Suppressor macrophage (primary cell): ENCODE measurements at regions not wholly inside any gene's neighbourhood (a gene's known extent, or its start where the extent isn't known, plus 50 kb on each side); places are given as distances from the start of the nearest gene placed in this dataset.
"Not testable (repeated sequence)": the region's sequence is repeated elsewhere in the genome, so short reads cannot be mapped to it uniquely, and the experiment has no call there.

Source experiments
- DNase-seq, 4 experiments: peaks; one replicate each; pipeline ENCODE4 v3.0.0-alpha.2; 2020 to 2022

GRCh38 chr2:2516386-2516785 is 185.3 kb upstream of the MYT1L start:
- no peak for DNase-seq

DNA sequence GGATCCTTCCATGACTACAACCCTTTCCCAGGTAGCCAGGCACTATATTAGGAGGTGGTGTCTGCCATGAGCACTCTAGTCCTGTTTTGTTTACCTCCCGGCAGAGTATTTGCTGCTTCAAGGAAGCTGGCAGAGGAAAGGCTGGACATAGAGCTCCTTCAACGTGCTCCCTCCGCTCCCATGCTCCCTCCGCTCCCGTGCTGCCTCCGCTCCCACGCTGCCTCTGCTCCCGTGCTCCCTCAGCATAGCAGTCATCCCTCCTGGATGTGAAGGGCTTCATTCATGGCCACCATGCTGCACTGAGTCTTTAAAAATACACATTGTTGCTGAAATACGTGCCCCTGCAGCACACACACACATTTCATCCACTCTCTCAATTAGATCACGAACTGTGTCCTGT is 181.9 kb upstream of the MYT1L start:
- DNase-seq: no peak

GRCh38 chr2:2507417-2507997 is 176.4 kb upstream of the MYT1L start:
- DNase-seq: no peak

DNA sequence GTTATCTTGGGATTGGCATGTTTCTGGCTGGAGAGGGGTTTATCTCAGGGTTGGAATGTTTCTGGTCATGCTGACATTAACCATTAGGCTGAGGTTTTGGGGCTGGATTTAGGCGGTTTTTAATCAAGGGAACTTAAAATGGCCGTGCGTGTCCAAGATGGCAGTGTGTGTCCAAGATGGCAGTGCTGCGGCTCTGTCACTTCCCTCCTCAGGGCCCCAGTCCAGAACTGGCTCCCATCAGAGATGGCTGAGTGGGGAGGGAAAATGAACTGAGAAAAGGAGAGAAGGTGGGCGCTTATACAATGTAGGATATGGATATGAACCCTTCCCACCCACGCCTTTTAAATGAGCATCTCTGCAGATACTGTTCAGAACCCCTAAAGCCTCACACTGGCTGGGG is 175.5 kb upstream of the MYT1L start:
- no peak for DNase-seq

GRCh38 chr2:2505604-2506003 is 174.5 kb upstream of the MYT1L start:
- no peak for DNase-seq

DNA sequence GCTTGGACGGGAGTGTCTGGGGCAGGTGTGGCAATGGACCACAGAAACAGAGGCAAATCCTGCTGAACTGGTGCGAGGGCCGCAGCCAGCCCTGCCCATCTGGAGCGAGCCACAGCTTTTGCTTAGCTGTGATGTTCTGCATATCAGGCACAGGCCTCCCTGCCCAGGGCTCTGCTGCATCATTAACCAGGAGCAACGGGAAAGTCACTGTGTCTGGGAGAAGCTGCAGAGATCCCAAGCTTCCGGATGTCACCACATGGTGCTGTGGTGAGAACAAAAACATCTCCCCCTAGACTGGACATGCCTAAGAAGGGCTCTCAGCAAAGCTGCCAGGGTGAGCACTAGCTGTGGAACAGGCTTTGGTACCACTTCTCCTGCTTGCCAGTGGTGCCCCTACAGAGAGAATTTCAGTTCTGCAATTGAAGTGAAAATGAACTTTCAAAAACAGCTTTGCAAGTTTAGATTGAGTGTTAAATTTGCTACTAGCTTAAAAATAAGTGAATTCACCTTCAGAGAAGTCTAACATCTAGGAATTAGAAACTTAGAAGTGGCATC is 172.9 kb upstream of the MYT1L start:
- no peak for DNase-seq

DNA sequence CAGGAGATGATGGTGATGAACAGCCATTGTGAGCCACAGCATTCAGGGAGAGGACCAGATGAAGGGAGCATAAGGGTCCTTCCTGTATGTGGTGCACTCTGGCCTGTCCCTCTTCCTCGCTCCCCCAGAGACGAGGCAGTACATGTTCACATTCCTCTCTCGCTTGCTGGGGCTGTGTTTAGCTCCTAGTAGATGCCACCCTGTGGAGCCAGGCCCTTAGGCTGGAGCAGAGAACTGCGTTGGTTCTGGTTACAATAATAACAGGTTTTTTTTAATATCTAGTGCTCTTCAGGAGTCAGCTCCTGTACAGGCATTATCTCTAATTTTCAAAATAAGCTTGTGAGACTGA is 171.1 kb upstream of the MYT1L start:
- DNase-seq: no peak

GRCh38 chr2:2501454-2502200 is 170.6 kb upstream of the MYT1L start:
- DNase-seq: no peak

DNA sequence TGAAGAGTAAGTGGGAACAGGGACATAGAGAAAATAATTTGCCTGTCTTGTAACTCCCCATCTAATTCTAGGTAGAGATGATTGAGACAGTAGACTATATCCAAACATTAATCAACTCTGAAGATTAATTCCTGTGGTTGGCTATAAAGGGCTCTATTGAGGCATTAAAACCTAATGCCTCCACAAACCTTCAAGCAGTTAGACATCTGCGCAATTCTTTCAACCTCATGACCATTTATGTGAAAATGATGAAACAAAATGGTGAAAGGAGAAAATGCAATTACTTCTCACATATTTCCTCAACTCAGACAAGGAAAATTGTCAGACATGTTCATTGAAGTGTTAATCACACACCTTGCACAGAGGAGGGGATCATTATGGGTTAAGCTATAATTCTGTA is 164.5 kb upstream of the MYT1L start:
- no peak for DNase-seq

GRCh38 chr2:2493496-2493895 is 162.4 kb upstream of the MYT1L start:
- no peak for DNase-seq

- no peak for DNase-seq
Measured at GRCh38 chr2:2492800-2493199, 161.7 kb upstream of the MYT1L start.

GRCh38 chr2:2491964-2492363 is 160.9 kb upstream of the MYT1L start:
- DNase-seq: no peak

- DNase-seq: no peak
Measured at GRCh38 chr2:2484301-2484700, 153.2 kb upstream of the MYT1L start.

- DNase-seq: no peak
Measured at GRCh38 chr2:2482851-2483250, 151.8 kb upstream of the MYT1L start.

- DNase-seq: no peak
Measured at GRCh38 chr2:2472881-2473280, 141.8 kb upstream of the MYT1L start.

- DNase-seq: no peak
Measured at GRCh38 chr2:2472044-2472443, 141.0 kb upstream of the MYT1L start.

GRCh38 chr2:2466534-2466933 is 135.5 kb upstream of the MYT1L start:
- peak; percentile 42 to 81 (median 57) for DNase-seq

DNA sequence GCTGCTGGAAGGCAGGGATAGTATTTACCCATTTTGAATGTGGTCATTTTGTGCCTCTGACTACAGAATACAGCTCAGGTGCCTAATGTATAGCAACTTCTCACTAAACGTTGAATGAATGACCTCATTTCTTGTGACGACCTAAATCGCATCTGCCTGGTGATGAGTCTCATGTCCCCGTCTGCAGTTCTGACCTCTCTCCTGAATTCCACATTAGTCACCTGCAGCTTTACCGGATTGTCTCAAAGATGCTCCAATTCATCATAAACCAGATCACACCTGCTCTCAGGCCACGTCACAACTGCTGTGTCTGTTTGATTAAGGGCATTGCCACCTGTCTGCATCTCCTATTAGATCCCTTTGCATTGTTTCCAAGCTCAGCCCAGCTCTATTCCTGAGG is 133.6 kb upstream of the MYT1L start:
- DNase-seq: no peak

DNA sequence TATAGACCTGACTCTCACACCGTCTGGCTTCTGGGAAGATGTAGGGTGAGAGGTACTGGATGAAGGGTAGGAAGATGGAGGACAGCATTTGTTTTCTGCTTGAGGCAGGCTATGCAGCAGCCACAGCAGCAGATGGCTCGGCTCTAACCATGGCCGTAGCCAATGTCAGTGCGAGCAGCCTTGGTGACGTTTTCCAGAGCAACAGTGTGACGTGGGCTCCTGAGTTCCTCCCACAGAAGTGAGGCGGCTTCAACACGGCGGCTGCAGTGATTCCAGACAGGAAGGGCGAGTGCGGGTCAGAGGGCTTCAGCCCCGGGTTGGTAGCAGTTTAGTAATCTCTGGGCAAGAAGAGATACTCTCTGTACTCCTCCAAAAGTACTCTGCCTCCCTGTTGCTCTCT is 133.0 kb upstream of the MYT1L start:
- DNase-seq: peak in 2 of 4 experiments; percentile 4 to 34

DNA sequence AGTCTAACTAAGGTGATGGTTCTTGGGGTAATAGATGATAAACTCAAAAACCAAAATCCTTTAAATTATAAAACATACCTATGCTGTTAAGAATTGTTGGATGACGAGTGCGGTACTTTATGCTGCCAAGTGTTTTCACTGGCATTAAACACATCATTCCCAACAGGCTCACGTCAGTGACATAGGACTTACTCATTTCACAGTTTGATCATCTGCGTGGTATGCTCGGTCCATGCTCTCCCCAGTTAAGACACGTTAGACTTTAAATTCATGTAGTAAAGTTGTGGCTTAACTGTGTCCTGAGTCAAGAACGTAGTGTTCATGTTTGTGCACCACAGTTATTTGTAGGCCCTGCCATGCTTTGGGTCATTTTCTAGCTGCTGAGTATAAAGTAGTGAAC is 125.6 kb upstream of the MYT1L start:
- DNase-seq: no peak

GRCh38 chr2:2455151-2455550 is 124.1 kb upstream of the MYT1L start:
- no peak for DNase-seq

DNA sequence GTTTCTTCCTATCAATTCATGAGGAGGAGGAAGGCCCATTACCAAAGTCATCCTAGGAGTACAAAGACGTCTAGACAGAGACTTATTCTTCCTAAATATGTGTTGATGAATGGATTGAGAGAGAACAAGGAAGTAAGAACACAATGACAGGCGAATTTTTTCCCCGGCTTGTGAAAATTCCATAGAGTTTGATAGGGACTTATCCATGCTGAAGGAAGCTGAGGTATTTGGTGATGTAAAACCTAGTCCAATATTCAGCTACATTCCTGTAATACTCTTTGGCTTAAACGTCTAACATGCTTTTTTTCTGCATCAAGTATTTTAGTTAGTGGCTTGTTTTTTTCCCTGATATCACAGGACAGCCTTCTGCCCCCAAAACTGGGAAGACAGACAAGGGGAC is 121.9 kb upstream of the MYT1L start:
- DNase-seq: no peak

GRCh38 chr2:2451275-2451674 is 120.2 kb upstream of the MYT1L start:
- not testable (repeated sequence) for DNase-seq

GRCh38 chr2:2448178-2448577 is 117.1 kb upstream of the MYT1L start:
- DNase-seq: no peak

DNA sequence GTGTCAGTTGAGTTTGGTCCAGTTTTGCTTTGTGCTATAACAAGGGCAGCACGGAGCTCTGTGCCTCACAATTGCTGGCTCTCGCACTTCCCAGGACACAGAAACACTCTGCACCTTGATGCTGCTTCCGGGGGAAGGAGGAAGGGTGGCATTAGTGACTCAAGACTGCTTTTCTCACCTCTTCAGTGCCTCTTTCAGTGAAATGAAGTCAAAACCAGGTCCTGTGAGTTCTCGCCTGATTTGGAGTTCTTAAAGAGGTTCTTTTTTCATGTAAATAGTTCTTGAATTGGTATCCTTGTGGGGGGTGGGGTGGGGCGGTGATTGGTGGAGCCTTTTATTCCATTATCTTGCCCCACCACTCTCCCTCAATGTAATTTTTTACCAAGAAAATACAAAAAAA is 91.5 kb upstream of the MYT1L start:
- DNase-seq: no peak
